KMS-11 (cell line): ENCODE measurements at regions not wholly inside any gene's neighbourhood (a gene's known extent, or its start where the extent isn't known, plus 50 kb on each side); places are given as distances from the start of the nearest gene placed in this dataset.

Source experiments
- H2AFZ ChIP-seq: fragments of 200-600 bp; sonication (generic); 2 replicates; pipeline ENCODE4 v1.6.1; 2016; ENCODE audit warnings: antibody characterized with exemption, mixed run types, low read depth
- H3K27ac ChIP-seq: fragments of 200-600 bp; sonication (generic); 2 replicates; pipeline ENCODE4 v1.6.1; 2016; ENCODE audit warnings: mild to moderate bottlenecking, mixed run types
- H3K27me3 ChIP-seq: fragments of 200-600 bp; sonication (generic); 2 replicates; pipeline ENCODE4 v1.6.1; 2017; ENCODE audit warnings: mild to moderate bottlenecking, low read depth, mixed run types, moderate library complexity; ENCODE audit not compliant: insufficient read depth
- H3K36me3 ChIP-seq: fragments of 200-600 bp; sonication (generic); 2 replicates; pipeline ENCODE4 v1.6.1; 2017; ENCODE audit warnings: mild to moderate bottlenecking, mixed run types; ENCODE audit not compliant: insufficient read depth
- H3K4me1 ChIP-seq: fragments of 200-600 bp; sonication (generic); 2 replicates; pipeline ENCODE4 v1.6.1; 2016; ENCODE audit warnings: mild to moderate bottlenecking, low read depth, mixed run types; ENCODE audit not compliant: poor library complexity, severe bottlenecking
- H3K4me2 ChIP-seq: fragments of 200-600 bp; sonication (generic); 2 replicates; pipeline ENCODE4 v1.7.0; 2016; ENCODE audit warnings: mild to moderate bottlenecking, mixed run types
- H3K4me3 ChIP-seq: fragments of 200-600 bp; sonication (generic); IDR thresholded peaks from 2 replicates; pipeline ENCODE4 v1.6.1; 2017; ENCODE audit warnings: low read depth, low read length, mixed read lengths; ENCODE audit not compliant: insufficient read depth
- H3K79me2 ChIP-seq: fragments of 200-600 bp; sonication (generic); 2 replicates; pipeline ENCODE4 v1.6.1; 2016; ENCODE audit warnings: low read depth, mixed run types; ENCODE audit not compliant: insufficient read depth
- H3K9ac ChIP-seq: fragments of 200-600 bp; sonication (generic); 2 replicates; pipeline ENCODE4 v1.6.1; 2016; ENCODE audit warnings: mild to moderate bottlenecking, mixed run types
- H4K20me1 ChIP-seq: fragments of 200-600 bp; sonication (generic); 2 replicates; pipeline ENCODE4 v1.6.1; 2016; ENCODE audit warnings: mild to moderate bottlenecking, mixed run types; ENCODE audit not compliant: insufficient read depth
- CTCF ChIP-seq: fragments of 200-600 bp; sonication (generic); conservative IDR thresholded peaks from 2 replicates; pipeline ENCODE4 v1.6.1; 2017; ENCODE audit warnings: low read depth, mild to moderate bottlenecking, antibody characterized with exemption, low read length, moderate library complexity, mixed read lengths

DNA sequence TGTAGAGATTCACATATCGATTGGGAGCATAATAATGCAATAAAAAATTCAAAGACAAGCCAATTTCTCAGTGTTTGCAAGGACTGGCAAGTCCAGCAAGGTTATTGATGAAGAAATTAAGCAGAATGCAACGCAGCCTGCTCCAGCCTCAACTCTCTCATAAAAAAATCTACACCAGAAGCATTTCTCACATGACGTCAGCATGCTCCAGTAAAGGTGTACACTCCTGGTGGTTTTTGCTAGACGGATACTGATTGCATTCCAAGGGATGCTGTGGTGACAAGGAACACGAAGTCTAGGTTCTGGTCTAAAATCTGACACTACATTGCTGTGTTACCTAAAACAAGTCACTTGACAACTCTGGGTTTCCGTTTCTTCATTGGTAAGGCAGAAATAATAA lies 131.9 kb upstream of the PRNP start:
- no peak overlapping the region for H2AFZ ChIP-seq
- no peaks in the 10 kb centered on the region for H3K36me3 ChIP-seq
- H3K79me2 ChIP-seq, result no peaks in the 10 kb centered on the region
- TF ChIP-seq CTCF, result no peak
- no peak overlapping the region for H3K4me3 ChIP-seq
- H4K20me1 ChIP-seq, result no peaks in the 10 kb centered on the region
- no peak overlapping the region for H3K27ac ChIP-seq
- H3K4me2 ChIP-seq, result no peak overlapping the region
- H3K9ac ChIP-seq, result no peak overlapping the region
- H3K4me1 ChIP-seq, result no peaks in the 10 kb centered on the region
- H3K27me3 ChIP-seq, result no peaks in the 10 kb centered on the region

- Histone ChIP-seq H3K27ac (no peak overlapping the region), H3K4me3 (no peak overlapping the region), H3K27me3 (no peaks in the 10 kb centered on the region), H3K4me2 (no peak overlapping the region), H4K20me1 (no peaks in the 10 kb centered on the region), H2AFZ (no peak overlapping the region), H3K79me2 (no peaks in the 10 kb centered on the region), H3K4me1 (no peaks in the 10 kb centered on the region), H3K36me3 (no peaks in the 10 kb centered on the region), H3K9ac (no peak overlapping the region)
- TF ChIP-seq CTCF, result no peak
Measured at GRCh38 chr20:4552075-4552640, 134.1 kb upstream of the PRNP start.

DNA sequence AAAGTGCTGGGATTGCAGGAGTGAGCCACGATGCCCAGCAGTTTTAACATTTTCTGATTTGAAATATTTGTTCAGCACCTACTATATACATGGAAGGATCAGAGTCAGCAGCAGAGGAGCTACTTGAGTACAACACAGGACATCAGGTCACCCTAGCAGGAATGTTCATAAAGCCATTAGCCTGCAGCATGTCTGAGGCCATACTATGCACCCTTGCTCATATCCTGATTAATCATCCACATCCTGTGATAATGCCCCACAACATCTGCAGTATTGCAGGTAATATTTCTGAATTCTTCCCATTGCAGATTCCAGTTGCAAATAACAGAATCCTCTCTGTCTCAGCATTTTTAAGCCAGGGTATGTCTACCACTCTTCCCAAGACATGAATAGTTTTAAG lies 135.5 kb upstream of the PRNP start:
- Histone ChIP-seq H3K4me2 (no peak overlapping the region), H3K4me3 (no peak overlapping the region), H3K36me3 (no peaks in the 10 kb centered on the region), H3K27me3 (no peaks in the 10 kb centered on the region), H3K79me2 (no peaks in the 10 kb centered on the region), H4K20me1 (no peaks in the 10 kb centered on the region), H3K27ac (no peak overlapping the region), H3K4me1 (no peaks in the 10 kb centered on the region), H3K9ac (no peak overlapping the region), H2AFZ (no peak overlapping the region)
- TF ChIP-seq CTCF, result no peak

GRCh38 chr20:4549711-4550259 lies 136.5 kb upstream of the PRNP start:
- Histone ChIP-seq H3K79me2 (no peaks in the 10 kb centered on the region), H2AFZ (no peak overlapping the region), H3K4me3 (no peak overlapping the region), H3K9ac (no peak overlapping the region), H3K36me3 (no peaks in the 10 kb centered on the region), H3K27ac (no peak overlapping the region), H3K4me1 (no peaks in the 10 kb centered on the region), H3K27me3 (no peaks in the 10 kb centered on the region), H4K20me1 (no peaks in the 10 kb centered on the region), H3K4me2 (no peak overlapping the region)
- no peak for TF ChIP-seq CTCF
